ENCODE measurements at regions not wholly inside any gene's neighbourhood (a gene's known extent, or its start where the extent isn't known, plus 50 kb on each side); places are given as distances from the start of the nearest gene placed in this dataset.

DNA sequence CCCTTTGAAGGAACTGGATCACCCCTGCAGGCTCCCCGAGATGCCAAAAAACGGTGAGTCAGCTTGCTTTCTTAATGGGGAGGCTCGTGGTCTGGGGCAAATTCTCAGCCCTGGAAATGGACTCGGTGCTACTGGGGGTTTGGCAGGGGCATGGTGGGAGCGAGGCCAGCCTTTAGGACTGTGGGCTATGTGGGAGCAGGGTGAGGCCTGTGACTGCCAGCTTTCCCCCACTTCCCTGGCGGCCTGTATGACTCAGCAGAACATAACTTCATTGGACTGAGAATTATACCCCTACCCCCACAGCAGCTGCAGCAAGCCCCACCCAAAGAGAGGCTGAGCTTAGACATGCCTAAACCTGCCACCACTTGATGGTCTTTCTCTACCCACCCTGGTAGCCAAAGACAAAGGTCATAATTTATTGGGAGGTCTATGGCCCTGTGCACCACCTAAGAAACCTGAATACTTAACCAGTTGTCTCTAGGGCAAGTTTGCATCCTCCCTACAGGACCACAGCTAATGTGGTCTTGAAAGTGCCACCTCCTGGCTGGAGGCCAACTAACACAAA, 325.3 kb downstream of the TLE1 start:
- H3K4me2 ChIP-seq (ENCODE audit: insufficient read depth, low read length): no peak overlapping the region
- ATAC-seq (no peak), FAIRE-seq (no peak), DNase-seq (ENCODE audit: extremely low read depth in 1 of 4, low spot score in 3 of 4) (no peak)
- no peaks in the 10 kb centered on the region for H3K36me3 ChIP-seq (ENCODE audit: control insufficient read depth, insufficient read depth, low read length)
- ChIA-PET CTCF (ENCODE audit: low intra/inter-chr PET ratio) (no interaction called here), POLR2A (no interaction called here)
- H3K9ac ChIP-seq (ENCODE audit: insufficient read depth in 1 of 2, low read depth in 2 of 2, low read length in 2 of 2): no peak overlapping the region
- no peaks in the 10 kb centered on the region for H3K9me3 ChIP-seq (replicated peaks; ENCODE audit: control insufficient read depth, insufficient read depth, low read depth, low read length)
- BruUV-seq (replicated peaks): no TSS peak
- 3% methylated on average over 6 of the region's 6 CpGs for WGBS (ENCODE audit: insufficient coverage, low coverage, missing lambda C conversion rate)
- H3K9me1 ChIP-seq (ENCODE audit: control insufficient read depth, insufficient read depth, low read length): no peaks in the 10 kb centered on the region
- no peaks in the 10 kb centered on the region for H4K20me1 ChIP-seq (replicated peaks; ENCODE audit: control insufficient read depth, insufficient read depth, low read length)
- TF ChIP-seq, protein P1, sequence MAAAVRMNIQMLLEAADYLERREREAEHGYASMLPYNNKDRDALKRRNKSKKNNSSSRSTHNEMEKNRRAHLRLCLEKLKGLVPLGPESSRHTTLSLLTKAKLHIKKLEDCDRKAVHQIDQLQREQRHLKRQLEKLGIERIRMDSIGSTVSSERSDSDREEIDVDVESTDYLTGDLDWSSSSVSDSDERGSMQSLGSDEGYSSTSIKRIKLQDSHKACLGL (CRISPR knock-in tag; IDR thresholded peaks at IDR 0.05; ENCODE audit: borderline replicate concordance, poor library complexity, severe bottlenecking): no peak
- TF ChIP-seq, protein P2, sequence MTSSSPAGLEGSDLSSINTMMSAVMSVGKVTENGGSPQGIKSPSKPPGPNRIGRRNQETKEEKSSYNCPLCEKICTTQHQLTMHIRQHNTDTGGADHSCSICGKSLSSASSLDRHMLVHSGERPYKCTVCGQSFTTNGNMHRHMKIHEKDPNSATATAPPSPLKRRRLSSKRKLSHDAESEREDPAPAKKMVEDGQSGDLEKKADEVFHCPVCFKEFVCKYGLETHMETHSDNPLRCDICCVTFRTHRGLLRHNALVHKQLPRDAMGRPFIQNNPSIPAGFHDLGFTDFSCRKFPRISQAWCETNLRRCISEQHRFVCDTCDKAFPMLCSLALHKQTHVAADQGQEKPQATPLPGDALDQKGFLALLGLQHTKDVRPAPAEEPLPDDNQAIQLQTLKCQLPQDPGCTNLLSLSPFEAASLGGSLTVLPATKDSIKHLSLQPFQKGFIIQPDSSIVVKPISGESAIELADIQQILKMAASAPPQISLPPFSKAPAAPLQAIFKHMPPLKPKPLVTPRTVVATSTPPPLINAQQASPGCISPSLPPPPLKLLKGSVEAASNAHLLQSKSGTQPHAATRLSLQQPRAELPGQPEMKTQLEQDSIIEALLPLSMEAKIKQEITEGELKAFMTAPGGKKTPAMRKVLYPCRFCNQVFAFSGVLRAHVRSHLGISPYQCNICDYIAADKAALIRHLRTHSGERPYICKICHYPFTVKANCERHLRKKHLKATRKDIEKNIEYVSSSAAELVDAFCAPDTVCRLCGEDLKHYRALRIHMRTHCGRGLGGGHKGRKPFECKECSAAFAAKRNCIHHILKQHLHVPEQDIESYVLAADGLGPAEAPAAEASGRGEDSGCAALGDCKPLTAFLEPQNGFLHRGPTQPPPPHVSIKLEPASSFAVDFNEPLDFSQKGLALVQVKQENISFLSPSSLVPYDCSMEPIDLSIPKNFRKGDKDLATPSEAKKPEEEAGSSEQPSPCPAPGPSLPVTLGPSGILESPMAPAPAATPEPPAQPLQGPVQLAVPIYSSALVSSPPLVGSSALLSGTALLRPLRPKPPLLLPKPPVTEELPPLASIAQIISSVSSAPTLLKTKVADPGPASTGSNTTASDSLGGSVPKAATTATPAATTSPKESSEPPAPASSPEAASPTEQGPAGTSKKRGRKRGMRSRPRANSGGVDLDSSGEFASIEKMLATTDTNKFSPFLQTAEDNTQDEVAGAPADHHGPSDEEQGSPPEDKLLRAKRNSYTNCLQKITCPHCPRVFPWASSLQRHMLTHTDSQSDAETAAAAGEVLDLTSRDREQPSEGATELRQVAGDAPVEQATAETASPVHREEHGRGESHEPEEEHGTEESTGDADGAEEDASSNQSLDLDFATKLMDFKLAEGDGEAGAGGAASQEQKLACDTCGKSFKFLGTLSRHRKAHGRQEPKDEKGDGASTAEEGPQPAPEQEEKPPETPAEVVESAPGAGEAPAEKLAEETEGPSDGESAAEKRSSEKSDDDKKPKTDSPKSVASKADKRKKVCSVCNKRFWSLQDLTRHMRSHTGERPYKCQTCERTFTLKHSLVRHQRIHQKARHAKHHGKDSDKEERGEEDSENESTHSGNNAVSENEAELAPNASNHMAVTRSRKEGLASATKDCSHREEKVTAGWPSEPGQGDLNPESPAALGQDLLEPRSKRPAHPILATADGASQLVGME (CRISPR knock-in tag; IDR thresholded peaks at IDR 0.05): no peak
- no peak for TF ChIP-seq ZNF76 (CRISPR knock-in tag; IDR thresholded peaks at IDR 0.05; ENCODE audit: borderline replicate concordance)
- no peaks in the 10 kb centered on the region for H3K79me2 ChIP-seq (ENCODE audit: control insufficient read depth, insufficient read depth, low read length)
- H2AFZ ChIP-seq (ENCODE audit: low read depth, low read length): no peak overlapping the region
- H3K4me3 ChIP-seq: no peak overlapping the region
- intact Hi-C loops (cut with micrococcal nuclease) (no loop called here), in situ Hi-C loops (cut with MboI) (no loop called here)
- no peak overlapping the region for H3K27ac ChIP-seq (ENCODE audit: extremely low read depth, low read depth, low read length)
- H3K27me3 ChIP-seq (ENCODE audit: control insufficient read depth in 2 of 2, insufficient read depth in 2 of 2, low read length in 2 of 2): no peaks in the 10 kb centered on the region
- no peaks in the 10 kb centered on the region for H3K4me1 ChIP-seq (replicated peaks in 1 of 2; ENCODE audit: control insufficient read depth in 2 of 2, insufficient read depth in 2 of 2, low read length in 2 of 2)
